Ishikawa (cell line): ENCODE measurements at regions not wholly inside any gene's neighbourhood (a gene's known extent, or its start where the extent isn't known, plus 50 kb on each side); places are given as distances from the start of the nearest gene placed in this dataset.
A peak's percentile ranks its signal among the peaks of the same experiment; 100 is the strongest.

ENCODE experiments used
- CEBPB ChIP-seq: IDR thresholded peaks from 2 replicates; pipeline ENCODE4 v1.6.1; 2012
- CREB1 ChIP-seq: IDR thresholded peaks from 2 replicates; pipeline ENCODE4 v1.6.1; 2012; ENCODE audit warnings: low read depth
- EGR1 ChIP-seq: IDR thresholded peaks from 2 replicates; pipeline ENCODE4 v1.6.1; 2012
- EP300 ChIP-seq: IDR thresholded peaks from 2 replicates; pipeline ENCODE4 v1.6.1; 2012; ENCODE audit warnings: borderline replicate concordance
- FOXM1 ChIP-seq: IDR thresholded peaks from 2 replicates; pipeline ENCODE4 v1.6.1; 2012; ENCODE audit warnings: low read depth, borderline replicate concordance
- MAX ChIP-seq: IDR thresholded peaks from 2 replicates; pipeline ENCODE4 v1.6.1; 2012
- NFIC ChIP-seq: IDR thresholded peaks from 2 replicates; pipeline ENCODE4 v1.6.1; 2012
- RAD21 ChIP-seq: IDR thresholded peaks from 2 replicates; pipeline ENCODE4 v1.6.1; 2012; ENCODE audit warnings: low read depth
- REST ChIP-seq: IDR thresholded peaks from 2 replicates; pipeline ENCODE4 v1.6.1; 2012; ENCODE audit warnings: low read depth, mild to moderate bottlenecking
- TAF1 ChIP-seq: IDR thresholded peaks from 2 replicates; pipeline ENCODE4 v1.6.1; 2012; ENCODE audit warnings: low read depth, mild to moderate bottlenecking
- TCF12 ChIP-seq: IDR thresholded peaks from 2 replicates; pipeline ENCODE4 v1.6.1; 2012; ENCODE audit warnings: low read depth
- TEAD4 ChIP-seq: IDR thresholded peaks from 2 replicates; pipeline ENCODE4 v1.6.1; 2012
- USF1 ChIP-seq: IDR thresholded peaks from 2 replicates; pipeline ENCODE4 v1.6.1; 2012
- YY1 ChIP-seq: IDR thresholded peaks from 2 replicates; pipeline ENCODE4 v1.6.1; 2012; ENCODE audit warnings: low read depth
- ZBTB7A ChIP-seq: IDR thresholded peaks from 2 replicates; pipeline ENCODE4 v1.6.1; 2012; ENCODE audit warnings: low read depth

- TF ChIP-seq CEBPB (peak; percentile 75), MAX (peak; percentile 63), REST (no peak), RAD21 (no peak; the same call in 1 of the 2 replicates), ZBTB7A (no peak), TCF12 (peak; percentile 91), FOXM1 (peak; percentile 90), TAF1 (no peak), NFIC (peak; percentile 65; the same call in 1 of the 2 replicates), TEAD4 (peak; percentile 94), YY1 (peak; percentile 36; the same call in 1 of the 2 replicates), EP300 (peak; percentile 94), EGR1 (no peak)
These were observed 92.8 kb upstream of the LINC01488 start for GRCh38 chr11:69388661-69389060.

GRCh38 chr11:69390561-69390960 lies 90.9 kb upstream of the LINC01488 start:
- TF ChIP-seq CEBPB = no peak
- no peak for TF ChIP-seq YY1
- no peak for TF ChIP-seq CREB1
- no peak for TF ChIP-seq EP300
- no peak for TF ChIP-seq MAX
- no peak for TF ChIP-seq TAF1
- TF ChIP-seq RAD21 = no peak
- no peak for TF ChIP-seq TCF12
- no peak for TF ChIP-seq TEAD4
- TF ChIP-seq NFIC = no peak
- no peak for TF ChIP-seq ZBTB7A
- no peak for TF ChIP-seq FOXM1
- no peak for TF ChIP-seq EGR1
- TF ChIP-seq USF1 = no peak
- no peak for TF ChIP-seq REST

GRCh38 chr11:69391192-69392103 lies 90.0 kb upstream of the LINC01488 start:
- TF ChIP-seq CREB1 = no peak
- no peak for TF ChIP-seq ZBTB7A
- TF ChIP-seq NFIC = no peak
- TF ChIP-seq TCF12 = no peak
- no peak for TF ChIP-seq TEAD4
- TF ChIP-seq CEBPB = no peak
- no peak for TF ChIP-seq FOXM1
- TF ChIP-seq MAX = no peak

GRCh38 chr11:69392104-69392653 lies 89.3 kb upstream of the LINC01488 start:
- no peak for TF ChIP-seq ZBTB7A
- TF ChIP-seq EP300 = no peak
- TF ChIP-seq MAX = no peak
- TF ChIP-seq YY1 = no peak

- no peak for TF ChIP-seq EGR1
- no peak for TF ChIP-seq MAX
- TF ChIP-seq USF1 = no peak
- no peak for TF ChIP-seq ZBTB7A
- TF ChIP-seq TCF12 = no peak
- TF ChIP-seq RAD21 = no peak
- TF ChIP-seq EP300 = no peak
- no peak for TF ChIP-seq FOXM1
These were observed 88.2 kb upstream of the LINC01488 start for GRCh38 chr11:69393178-69393832.
